Endothelial cell of umbilical vein (primary cell): ENCODE measurements at regions not wholly inside any gene's neighbourhood (a gene's known extent, or its start where the extent isn't known, plus 50 kb on each side); places are given as distances from the start of the nearest gene placed in this dataset.

Experiments
- EZH2 ChIP-seq: IDR thresholded peaks from 2 replicates; pipeline ENCODE4 v1.6.1; 2012; ENCODE audit warnings: borderline replicate concordance, low read depth, mild to moderate bottlenecking, moderate library complexity, low read length, inconsistent platforms; ENCODE audit not compliant: severe bottlenecking
- POLR2A ChIP-seq: IDR thresholded peaks from 2 replicates; pipeline ENCODE4 v1.6.1; 2012; ENCODE audit warnings: low read depth, mild to moderate bottlenecking, control low read depth, low read length
- TF ChIP-seq, protein P1 (sequence below), 2 donors: IDR thresholded peaks; 1 replicate in 1 of 2; 2 replicates in 1 of 2; pipeline ENCODE4 v1.5.1; 2011; ENCODE audit warnings: low read length in 2 of 2, mild to moderate bottlenecking in 2 of 2, moderate library complexity in 2 of 2, control low read depth in 1 of 2, inconsistent platforms in 1 of 2, low read depth in 1 of 2; ENCODE audit not compliant: insufficient read depth in 1 of 2; ENCODE audit errors: extremely low read depth in 1 of 2

DNA sequence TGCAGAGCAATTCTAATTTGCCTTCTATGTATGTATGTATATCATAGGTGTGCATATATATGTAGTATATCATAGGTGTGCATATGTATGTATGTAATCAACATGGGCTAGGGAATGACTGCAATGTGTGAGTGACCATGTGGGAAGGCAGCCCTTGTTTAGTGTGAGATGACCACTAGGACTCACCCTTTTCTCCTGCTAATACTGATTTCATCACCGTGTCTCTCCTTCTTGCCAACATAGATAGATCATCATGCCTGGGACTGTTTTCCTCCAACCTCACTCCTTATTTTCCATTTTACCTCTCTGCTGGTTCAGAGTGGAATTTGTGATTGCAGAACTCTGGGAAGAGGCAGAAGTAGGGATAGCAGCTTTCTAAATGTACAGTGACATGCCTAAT is 63.6 kb upstream of the SFRP2 start:
- TF ChIP-seq, protein P1, sequence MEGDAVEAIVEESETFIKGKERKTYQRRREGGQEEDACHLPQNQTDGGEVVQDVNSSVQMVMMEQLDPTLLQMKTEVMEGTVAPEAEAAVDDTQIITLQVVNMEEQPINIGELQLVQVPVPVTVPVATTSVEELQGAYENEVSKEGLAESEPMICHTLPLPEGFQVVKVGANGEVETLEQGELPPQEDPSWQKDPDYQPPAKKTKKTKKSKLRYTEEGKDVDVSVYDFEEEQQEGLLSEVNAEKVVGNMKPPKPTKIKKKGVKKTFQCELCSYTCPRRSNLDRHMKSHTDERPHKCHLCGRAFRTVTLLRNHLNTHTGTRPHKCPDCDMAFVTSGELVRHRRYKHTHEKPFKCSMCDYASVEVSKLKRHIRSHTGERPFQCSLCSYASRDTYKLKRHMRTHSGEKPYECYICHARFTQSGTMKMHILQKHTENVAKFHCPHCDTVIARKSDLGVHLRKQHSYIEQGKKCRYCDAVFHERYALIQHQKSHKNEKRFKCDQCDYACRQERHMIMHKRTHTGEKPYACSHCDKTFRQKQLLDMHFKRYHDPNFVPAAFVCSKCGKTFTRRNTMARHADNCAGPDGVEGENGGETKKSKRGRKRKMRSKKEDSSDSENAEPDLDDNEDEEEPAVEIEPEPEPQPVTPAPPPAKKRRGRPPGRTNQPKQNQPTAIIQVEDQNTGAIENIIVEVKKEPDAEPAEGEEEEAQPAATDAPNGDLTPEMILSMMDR (IDR thresholded peaks at IDR 0.05; ENCODE audit: extremely low read depth in 1 of 2, insufficient read depth in 1 of 2, low read depth in 1 of 2, low read length in 2 of 2) = no peak
- TF ChIP-seq POLR2A (no peak), EZH2 (no peak)
